ENCODE measurements at regions not wholly inside any gene's neighbourhood (a gene's known extent, or its start where the extent isn't known, plus 50 kb on each side); places are given as distances from the start of the nearest gene placed in this dataset.

DNA sequence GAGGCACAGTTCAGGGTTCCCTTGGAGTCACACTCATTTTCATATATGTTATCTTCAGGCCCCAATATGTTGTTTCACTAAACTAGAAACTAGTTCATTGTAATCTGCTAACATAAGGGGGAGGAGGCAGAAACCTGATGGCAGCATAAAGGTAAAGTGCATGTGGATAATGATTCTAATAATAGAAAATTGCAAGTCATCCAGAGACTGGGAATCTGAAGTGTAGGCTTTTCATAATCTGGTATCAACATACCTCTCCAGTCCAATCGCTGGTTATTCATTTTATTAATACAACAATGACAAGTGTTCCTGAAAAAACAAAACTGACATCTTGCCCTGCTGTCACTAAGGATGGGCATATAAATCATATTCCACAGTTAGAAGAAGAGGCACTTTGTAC is 326.3 kb upstream of the ZNF804A start:
- TF ChIP-seq CTCF (IDR thresholded peaks at IDR 0.05; ENCODE audit: low read length), result no peak
- no peak for TF ChIP-seq EZH2 (IDR thresholded peaks at IDR 0.05; ENCODE audit: borderline replicate concordance, low read length)

All from OCI-LY1 (cell line).